Epithelial cell of esophagus (primary cell): ENCODE measurements at regions not wholly inside any gene's neighbourhood (a gene's known extent, or its start where the extent isn't known, plus 50 kb on each side); places are given as distances from the start of the nearest gene placed in this dataset.

Source experiments
- DNase-seq: peaks from one replicate; pipeline ENCODE4 v3.0.0; 2010; ENCODE audit warnings: low read depth
- H3K4me3 ChIP-seq: 2 replicates; pipeline ENCODE4 v1.5.1; 2011; ENCODE audit warnings: mild to moderate bottlenecking, low read length, control low read depth
- TF ChIP-seq, protein P1 (sequence below): IDR thresholded peaks from 2 replicates; pipeline ENCODE4 v1.5.1; 2011; ENCODE audit warnings: low read depth, mild to moderate bottlenecking, low read length, control low read depth, inconsistent platforms; ENCODE audit not compliant: insufficient read depth; ENCODE audit errors: missing control alignments

DNA sequence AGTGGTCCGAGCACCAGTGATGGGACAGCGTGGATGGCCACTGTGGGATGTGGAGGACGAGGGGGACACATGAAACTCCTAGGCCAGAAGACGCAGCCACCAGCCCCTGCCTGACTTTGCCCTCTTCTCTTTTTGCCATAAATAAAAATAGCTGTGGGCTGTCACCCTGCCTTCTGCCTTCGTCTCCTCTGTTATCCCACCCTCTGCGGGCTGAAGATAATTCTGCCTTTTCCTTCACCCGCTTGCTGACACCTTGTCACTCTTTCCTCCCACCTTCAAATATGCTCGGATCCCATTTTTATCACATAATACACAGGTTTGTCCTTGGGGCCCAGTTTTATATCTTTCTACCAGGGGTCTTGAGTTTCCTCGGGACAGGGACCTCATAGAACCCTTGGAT lies 87.6 kb upstream of the CIBAR2 start:
- no peak for DNase-seq
- H3K4me3 ChIP-seq, result no peak overlapping the region
- TF ChIP-seq, protein P1, sequence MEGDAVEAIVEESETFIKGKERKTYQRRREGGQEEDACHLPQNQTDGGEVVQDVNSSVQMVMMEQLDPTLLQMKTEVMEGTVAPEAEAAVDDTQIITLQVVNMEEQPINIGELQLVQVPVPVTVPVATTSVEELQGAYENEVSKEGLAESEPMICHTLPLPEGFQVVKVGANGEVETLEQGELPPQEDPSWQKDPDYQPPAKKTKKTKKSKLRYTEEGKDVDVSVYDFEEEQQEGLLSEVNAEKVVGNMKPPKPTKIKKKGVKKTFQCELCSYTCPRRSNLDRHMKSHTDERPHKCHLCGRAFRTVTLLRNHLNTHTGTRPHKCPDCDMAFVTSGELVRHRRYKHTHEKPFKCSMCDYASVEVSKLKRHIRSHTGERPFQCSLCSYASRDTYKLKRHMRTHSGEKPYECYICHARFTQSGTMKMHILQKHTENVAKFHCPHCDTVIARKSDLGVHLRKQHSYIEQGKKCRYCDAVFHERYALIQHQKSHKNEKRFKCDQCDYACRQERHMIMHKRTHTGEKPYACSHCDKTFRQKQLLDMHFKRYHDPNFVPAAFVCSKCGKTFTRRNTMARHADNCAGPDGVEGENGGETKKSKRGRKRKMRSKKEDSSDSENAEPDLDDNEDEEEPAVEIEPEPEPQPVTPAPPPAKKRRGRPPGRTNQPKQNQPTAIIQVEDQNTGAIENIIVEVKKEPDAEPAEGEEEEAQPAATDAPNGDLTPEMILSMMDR, result no peak

DNA sequence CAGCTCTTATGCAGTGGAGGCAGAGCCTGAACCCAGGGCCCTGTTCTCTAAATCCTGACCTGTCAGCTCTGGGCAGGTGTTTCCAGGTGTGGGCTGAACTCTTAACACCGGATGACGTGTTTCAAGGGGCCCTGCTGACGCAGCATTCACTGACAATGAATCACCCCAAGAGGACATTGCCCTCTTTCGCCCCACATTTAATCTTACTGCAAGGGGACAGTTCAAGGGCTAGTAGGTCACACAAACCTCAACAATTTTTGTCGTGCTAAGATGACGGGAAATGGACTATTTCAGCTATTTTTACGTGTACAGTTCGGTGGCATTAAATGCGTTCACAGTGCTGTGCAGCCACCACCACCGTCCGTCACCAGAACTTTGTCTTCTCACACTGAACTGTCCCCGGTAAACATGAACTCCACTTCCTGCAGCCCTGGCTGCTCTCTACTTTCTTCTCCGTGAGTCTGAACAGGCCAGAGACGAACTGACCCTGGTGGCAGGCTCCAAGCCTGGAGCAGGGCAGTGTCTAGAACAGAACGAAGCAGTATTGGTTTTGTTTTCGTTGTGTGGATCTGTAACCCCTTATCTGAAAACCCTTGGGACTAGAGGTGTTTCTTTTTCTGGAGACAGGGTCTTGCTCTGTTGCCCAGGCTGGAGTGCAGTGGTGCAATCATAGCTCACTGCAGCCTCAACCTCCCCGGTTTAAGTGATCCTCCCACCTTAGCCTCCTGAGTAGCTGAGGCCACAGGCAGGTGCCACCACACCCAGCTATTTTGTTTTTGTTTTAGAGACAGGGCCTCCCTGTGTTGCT lies 88.4 kb upstream of the CIBAR2 start:
- H3K4me3 ChIP-seq, result no peak overlapping the region
- peak; percentile 69 for DNase-seq
- TF ChIP-seq, protein P1, result no peak

DNA sequence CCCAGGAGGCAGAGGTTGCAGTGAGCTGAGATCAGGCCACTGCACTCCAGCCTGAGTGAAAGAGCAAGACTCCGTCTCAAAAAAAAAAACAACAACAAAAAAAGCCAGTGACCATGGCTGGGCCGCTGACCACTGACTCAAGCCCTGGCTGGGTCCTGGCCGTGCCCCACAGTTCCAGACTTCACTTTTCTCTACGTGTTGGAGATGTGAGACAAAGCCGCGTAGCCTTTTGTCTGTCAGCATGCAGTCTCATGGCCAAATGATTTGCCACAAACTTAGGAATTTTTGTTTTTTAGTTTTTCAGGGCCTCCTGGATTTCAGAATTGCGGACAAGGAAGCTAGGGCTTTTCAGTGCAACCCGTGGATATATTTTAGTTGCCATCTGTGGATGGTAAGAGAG lies 89.3 kb upstream of the CIBAR2 start:
- no peak for DNase-seq
- no peak overlapping the region for H3K4me3 ChIP-seq
- TF ChIP-seq, protein P1, result no peak

DNA sequence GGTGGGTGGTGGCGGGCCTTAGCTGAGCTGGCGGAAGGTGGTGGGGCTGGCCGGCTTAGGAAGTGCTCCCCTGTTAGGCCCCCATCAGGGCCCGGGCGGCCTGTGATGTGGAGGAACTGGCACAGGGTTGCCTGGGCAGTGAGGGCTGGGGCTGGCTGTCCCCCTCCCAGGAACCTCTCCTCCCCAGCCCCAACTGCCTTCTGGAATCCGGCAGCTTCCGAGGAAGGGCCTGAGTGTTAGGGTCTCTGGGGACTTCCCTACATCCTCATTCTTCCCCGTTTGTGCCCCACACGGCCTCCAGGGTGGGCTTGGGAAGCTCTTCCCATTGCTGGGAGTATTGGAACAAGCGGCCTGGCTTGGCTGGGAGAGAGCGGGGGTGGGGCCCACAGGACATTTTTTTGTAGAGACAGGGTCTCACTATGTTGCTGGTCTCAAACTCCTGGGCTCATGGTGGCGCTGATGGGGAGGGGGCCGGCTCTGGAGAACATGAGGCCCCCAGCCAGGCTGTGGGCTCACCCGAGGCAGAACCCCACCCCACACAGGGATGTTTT lies 89.9 kb upstream of the CIBAR2 start:
- no peak overlapping the region for H3K4me3 ChIP-seq
- TF ChIP-seq, protein P1, result no peak
- no peak for DNase-seq

DNA sequence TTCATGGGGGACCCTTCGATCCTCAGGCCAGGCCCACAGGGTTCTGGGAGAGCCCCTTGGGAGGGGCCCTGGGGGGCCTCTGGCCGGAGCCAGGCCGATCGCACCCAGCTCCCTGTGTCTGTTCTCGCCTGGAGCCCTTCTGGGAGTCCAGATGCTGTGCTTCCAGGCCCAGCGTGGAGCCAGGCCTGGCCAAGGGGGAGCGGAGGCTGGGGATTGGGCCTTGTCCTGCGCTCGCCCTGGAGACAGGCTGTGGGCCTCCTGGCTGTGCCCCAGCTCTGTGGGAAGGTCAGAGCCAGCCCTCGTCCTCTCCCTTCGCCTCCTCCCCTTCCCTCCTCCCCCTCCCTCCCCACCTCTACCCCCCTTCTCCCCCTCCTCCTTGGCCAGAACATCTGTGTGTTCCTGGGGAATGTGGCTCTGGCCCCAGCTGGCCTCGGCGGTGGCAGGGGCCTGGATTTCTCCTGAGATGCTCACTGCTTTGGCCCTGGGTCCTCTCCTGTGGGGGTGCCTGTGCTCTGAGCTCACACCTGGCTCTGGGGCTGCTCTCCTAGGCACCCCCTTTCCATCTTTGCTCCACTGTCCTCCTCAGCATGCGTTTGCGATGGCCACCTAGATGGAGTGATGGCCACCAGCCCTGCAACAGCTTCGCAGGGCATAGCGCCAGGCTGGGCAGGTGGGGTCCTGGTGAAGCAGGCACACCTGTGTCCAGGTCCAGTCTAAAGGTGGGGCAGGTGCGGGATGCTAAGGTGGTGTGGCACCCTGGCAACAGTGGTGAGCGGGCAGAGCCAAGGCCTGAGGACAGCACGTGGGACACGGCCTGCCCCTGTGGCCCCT lies 90.6 kb upstream of the CIBAR2 start:
- DNase-seq, result no peak
- TF ChIP-seq, protein P1, result no peak
- no peak overlapping the region for H3K4me3 ChIP-seq

DNA sequence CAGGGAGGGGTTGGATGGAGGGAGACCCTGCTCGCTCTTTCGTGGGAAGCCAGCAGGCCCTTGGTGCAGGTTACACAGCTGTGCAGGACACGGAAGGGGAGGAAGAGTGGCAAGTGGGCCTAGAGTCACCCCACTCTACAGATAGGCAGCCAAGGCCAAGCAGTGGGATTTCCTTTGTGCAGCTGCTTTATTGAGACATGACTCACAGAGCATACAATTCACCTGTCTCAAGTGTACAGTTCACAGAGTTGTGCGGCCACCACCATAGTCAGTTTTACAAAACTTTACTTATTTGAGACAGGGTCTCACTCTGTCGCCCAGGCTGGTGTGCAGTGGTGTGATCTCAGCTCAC lies 91.2 kb upstream of the CIBAR2 start:
- H3K4me3 ChIP-seq, result no peak overlapping the region
- peak; percentile 31 for DNase-seq
- TF ChIP-seq, protein P1, result no peak
